VCaP (cell line): ENCODE measurements at regions not wholly inside any gene's neighbourhood (a gene's known extent, or its start where the extent isn't known, plus 50 kb on each side); places are given as distances from the start of the nearest gene placed in this dataset.

Source experiments
- H3K27ac ChIP-seq: fragments of 450-650 bp; 2 replicates; pipeline ENCODE4 v1.5.1; 2017
- TF ChIP-seq, protein P1 (sequence below): fragments of 450-650 bp; conservative IDR thresholded peaks from 2 replicates; pipeline ENCODE4 v1.5.1; 2017; ENCODE audit warnings: mild to moderate bottlenecking, moderate library complexity

DNA sequence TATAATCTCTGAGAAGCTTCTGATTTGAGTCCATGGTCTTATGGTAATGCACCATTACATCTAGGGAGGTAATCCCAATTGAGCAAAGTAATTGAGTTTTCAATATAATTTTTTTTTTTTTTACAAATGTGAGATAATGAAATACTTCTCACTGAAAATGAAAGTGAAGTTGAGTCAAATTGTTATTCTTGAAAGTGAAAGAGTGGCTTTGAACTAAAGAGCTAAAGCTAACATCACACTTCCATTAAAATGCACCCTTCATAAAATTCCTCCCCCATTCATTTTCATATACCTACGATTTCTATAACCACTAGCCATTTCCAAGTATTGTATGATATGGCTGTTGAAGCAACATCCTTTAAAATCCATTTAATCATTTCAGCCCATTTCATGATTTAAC is 149.1 kb upstream of the IMPG1 start:
- H3K27ac ChIP-seq = no peak overlapping the region
- TF ChIP-seq, protein P1, sequence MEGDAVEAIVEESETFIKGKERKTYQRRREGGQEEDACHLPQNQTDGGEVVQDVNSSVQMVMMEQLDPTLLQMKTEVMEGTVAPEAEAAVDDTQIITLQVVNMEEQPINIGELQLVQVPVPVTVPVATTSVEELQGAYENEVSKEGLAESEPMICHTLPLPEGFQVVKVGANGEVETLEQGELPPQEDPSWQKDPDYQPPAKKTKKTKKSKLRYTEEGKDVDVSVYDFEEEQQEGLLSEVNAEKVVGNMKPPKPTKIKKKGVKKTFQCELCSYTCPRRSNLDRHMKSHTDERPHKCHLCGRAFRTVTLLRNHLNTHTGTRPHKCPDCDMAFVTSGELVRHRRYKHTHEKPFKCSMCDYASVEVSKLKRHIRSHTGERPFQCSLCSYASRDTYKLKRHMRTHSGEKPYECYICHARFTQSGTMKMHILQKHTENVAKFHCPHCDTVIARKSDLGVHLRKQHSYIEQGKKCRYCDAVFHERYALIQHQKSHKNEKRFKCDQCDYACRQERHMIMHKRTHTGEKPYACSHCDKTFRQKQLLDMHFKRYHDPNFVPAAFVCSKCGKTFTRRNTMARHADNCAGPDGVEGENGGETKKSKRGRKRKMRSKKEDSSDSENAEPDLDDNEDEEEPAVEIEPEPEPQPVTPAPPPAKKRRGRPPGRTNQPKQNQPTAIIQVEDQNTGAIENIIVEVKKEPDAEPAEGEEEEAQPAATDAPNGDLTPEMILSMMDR = no peak

DNA sequence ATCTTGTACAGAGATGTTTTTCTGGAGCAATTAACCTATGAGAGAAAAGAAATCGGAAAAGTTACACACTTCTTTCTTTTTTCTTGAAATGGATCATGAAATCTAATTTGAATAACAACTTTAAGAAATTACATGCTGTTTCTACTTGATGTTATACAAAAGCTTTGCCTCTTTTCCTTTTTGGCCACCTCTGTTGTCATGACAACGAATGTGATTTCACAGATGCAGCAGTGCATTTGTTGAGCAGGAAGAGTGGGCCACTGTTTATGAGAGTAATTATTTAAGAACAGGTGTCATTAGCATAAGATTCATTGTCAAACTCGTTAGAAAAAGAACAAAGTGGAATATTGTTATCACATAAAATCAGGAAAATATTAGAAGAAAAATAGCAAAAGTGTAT is 148.3 kb upstream of the IMPG1 start:
- no peak overlapping the region for H3K27ac ChIP-seq
- TF ChIP-seq, protein P1 = no peak

DNA sequence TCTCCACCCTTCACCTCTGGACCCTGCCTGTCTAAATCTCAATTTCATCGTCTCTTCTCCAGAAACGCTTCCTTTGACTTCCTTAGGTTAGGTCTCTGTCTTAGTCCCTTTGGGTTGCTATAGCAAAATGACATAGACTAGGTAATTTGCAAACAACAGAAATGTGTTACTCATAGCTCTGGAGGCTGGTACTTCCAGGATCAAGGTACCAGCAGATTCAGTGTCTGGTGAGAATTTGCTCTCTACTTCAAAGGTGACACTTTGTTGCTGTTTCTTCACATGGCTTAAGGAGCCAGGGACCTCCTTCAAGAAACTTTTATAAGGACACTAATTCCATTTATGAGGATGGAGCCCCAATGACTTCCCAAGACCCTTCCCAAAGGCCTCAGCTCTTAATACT is 145.1 kb upstream of the IMPG1 start:
- TF ChIP-seq, protein P1 = no peak
- no peak overlapping the region for H3K27ac ChIP-seq

DNA sequence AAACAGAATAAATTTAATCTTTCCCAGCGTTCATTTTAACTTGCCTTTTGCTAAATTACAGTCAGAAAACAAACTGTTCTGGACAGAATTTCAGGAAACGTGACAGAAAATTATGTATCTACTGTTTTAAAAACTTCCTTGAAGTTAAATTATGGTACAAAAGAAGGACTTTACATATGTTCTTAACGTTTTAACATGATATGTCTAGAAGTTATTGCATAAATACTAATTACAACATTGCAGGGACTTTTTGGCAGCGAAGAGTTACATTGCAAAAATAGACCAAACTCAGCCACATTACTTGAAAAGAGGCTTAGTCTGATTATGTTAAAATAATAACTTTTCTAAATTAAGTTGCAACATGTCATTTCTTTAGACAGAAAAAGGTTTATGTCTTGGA is 142.1 kb upstream of the IMPG1 start:
- H3K27ac ChIP-seq = no peak overlapping the region
- TF ChIP-seq, protein P1 = no peak

DNA sequence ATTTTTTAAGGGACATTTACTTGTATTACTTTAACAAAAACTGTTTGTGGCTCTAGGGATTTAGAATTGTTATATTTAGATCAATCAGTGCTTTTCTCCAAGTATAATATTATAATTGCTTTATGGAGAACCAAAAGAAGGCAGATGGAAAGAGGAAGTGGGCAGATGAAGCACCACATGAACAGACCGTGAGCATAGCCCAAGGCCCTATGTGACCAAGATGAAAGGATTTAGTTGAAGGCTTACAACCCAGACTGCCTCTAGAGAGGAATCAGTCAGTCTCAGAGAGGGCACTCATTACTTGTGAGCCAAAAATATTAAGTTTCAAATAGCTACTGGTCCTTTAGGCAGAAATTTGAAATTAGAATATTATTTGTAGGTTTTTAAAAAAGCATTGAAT is 102.3 kb upstream of the IMPG1 start:
- TF ChIP-seq, protein P1 = no peak
- no peak overlapping the region for H3K27ac ChIP-seq

DNA sequence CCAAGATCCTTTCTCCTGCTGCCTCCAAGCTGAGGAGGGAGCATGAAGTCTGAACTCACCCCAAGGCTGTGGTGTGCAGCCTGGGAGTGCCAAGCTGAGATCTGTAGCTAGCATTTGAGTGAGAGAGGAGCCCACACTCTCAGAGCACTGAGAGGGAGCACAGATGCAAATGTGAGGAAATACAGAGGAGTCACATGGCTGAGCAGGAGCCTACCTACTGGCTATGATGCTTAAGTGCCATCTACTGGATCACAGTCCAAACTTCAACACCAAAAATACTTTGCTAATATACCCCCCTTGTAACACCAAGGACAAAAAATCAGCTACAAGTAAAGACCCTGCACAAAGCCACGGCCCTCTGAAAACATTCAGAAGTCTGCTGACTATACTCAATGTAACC is 94.4 kb upstream of the IMPG1 start:
- H3K27ac ChIP-seq = no peak overlapping the region

DNA sequence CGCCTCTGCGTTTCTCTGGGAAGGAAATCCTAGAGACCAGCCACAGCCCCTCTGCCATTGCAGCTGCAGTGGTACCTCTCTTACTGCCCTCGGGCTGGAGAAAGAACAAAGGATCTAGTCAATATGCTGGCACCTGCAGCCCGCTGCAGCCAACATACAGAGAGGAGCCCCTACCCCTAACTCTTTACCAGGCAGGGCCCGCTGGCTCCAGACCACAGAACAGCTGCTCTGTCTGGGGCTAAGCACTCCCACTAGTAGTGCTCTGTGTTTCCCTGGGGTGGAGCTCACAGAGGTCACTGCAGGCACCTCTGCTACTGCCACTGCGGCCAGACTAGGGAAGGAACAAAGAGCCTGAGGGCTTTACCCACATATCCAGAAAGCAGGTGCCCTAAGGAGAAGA is 93.8 kb upstream of the IMPG1 start:
- H3K27ac ChIP-seq = no peak overlapping the region
- TF ChIP-seq, protein P1 = no peak

More for the DNA sequence above, 94.4 kb upstream of the IMPG1 start:
- TF ChIP-seq, protein P1 = no peak
